NOMO-1 treated with DMSO at 0.1 percent for 48 hours (cell line): ENCODE measurements at regions not wholly inside any gene's neighbourhood (a gene's known extent, or its start where the extent isn't known, plus 50 kb on each side); places are given as distances from the start of the nearest gene placed in this dataset.

Experiments
- DNase-seq: peaks from one replicate; lab custom pipeline; 2025; ENCODE audit not compliant: unreplicated experiment; lab: John Stamatoyannopoulos, UW

DNA sequence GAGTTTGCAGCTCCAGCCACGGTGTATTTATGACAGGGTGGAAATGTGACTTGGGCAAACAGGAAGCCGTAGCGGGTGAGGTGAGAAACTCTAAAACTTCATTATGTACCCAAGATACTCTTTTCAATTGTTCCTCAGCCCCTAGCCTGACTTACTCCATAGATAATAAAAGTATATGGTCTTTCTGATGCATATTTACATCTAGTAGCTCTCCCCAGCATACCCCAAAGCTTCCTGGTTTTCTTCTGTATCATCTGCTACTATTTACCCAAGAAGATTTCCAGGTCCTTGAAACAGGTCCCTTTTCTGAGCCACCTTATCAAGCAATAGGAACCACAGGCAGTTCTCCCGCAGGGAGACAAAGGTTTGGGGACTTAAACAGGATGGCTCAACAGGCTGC is 201.5 kb upstream of the ESRRG start:
- no peak for DNase-seq

DNA sequence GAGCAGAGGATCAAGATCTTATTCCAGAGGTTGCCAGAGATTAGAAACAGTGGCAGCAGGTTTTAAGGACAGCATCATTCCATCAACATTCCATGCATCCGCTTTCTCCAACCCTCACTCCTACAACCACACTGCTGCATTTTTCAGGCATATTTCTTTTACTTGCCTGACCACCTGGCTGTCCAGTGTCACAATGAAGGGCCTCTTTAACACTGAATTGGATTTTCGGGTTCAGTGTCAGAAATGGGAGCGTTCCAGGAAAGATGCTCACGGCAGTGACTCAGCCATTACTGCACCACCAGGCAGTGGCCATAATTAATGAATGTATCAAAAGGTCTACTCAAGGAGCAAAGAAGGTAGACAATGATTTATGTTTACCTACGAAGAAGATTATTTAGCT is 200.4 kb upstream of the ESRRG start:
- DNase-seq = no peak

DNA sequence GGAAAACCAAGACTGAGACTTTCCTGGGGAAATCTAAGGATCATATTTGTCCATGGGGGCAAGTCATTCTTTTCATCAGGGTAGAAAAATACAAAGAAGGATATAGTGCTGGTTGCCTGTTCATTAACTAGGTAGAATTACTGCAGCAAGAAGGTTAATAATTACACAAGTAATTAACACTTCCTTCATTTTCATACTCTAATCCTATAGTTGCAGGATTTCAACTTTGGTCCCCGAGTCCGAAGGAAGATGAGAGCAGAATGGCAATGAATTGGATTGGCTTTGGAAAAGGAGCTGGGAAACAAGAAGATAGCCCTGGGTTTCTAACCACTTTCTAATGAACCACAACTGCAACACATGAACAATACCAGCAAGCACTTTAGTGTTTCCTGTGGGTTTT is 199.2 kb upstream of the ESRRG start:
- DNase-seq = no peak

DNA sequence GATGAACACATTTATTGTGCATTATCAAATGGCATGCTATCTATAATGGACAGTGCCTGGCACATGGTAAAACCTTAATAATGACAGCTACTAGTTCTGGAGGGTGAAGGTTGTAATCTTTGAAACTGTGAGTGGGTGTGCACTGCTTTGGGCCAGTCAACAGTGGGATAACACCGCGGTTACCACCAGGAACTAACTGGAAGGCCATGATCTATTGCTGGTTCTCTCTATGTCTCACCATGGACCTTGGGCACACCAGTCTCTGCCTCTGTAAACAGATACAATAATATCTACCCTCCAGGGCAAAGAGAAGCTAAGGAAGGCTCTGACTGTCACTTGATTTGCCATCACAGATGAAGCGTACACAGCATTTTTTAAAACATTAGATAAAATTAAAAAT is 198.6 kb upstream of the ESRRG start:
- DNase-seq = no peak

DNA sequence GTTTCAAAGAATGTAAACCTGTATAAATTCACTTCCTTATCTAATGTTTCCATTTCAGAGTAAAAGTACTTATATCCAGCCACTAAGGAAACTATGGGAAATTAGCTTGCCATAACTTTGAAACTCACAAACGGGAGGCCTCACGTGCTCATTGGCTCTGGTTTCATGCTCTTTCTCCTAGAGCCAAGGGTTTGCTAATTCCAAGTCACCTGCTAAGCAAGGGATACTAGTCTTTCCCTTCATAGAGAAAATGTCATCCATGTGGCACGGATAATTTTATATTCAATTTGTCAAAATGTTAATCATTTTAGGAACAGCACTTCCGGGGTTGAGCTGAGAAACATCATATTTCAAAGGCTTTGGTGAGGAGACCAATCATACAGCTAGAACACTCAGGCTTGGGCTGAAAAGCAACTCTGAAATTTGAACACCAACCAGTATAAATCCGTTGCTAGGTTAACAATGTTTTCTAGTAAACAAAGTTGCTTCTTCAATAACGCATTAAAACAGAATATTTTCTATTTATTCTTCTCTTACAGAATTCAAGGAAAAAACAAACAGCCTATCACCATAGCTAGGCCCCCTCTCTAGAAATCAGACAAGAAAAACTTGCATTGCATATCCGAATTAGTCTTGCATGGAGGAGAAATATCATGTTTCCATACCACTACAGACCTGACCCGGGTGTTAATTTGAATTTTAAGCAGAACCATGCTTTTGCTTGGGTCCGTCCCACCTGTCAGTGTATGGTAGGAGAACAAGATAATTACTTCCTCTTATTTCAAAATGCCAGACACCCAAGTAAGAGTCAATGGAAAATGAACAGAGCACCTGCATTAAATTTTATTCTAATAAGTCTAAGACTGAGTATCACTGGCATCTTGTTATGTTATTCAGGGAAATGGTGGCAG is 196.1 kb upstream of the ESRRG start:
- peak; percentile 1 for DNase-seq

DNA sequence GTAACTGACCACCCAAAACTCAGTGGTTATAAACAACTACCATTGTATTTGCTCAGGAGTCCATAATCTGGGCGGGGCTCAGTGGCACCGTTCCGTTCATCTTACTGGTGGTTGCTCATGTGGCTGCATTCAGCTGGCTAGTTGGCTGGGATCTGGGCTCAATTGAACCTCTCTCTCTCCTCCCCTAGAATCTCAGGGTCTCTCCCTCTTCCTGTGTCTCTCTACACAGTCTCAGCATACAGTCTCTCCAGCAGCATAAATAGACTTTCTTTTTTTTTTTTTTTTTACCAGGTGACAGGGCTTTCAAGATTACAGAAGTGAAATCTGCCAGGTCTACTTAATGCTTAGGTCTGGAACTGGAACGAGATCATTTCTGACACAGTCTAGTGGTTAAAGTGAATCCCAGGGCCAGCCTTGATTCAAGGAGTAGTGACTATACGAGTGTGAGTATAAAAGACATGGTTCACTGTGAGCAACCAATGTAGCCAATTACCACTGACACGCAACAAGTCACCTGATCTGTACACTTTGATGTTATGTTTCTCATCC is 193.7 kb upstream of the ESRRG start:
- no peak for DNase-seq

DNA sequence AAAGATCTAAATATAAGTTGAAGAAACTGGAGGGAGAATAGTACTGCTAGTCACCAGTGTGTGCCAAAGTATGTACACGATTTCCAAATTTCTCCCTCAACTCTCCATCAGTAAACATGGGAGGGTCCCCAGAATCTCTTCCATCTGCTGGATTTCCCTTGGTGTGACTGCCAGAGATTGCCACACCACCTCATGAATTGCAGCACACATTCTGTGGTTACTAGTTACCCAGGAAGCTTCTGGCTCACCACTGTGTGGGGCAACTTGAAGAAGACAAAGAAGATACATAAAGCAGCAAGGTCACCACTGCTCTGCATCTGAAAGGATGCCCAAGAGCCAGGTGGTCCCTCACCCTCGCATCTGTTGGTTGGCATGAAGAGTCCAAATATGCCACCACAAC is 191.7 kb upstream of the ESRRG start:
- no peak for DNase-seq

DNA sequence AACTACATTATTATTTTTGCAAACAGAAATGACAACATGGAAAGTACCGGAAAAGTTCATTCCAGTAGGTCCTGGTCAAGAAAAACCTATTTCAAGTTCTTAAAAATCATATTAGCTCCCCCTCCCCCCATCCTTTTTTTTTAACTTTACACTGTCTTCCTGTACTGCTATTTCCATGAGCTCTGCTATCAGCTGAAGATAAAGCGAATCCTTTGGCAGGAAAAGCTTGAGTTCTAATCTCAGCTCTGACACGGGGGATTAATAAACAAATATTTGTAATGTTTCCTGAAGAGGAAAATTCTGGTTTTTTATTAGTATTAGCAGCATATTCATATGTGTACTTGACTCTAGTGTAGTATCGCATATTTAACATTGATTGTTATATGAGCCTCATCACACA is 190.7 kb upstream of the ESRRG start:
- DNase-seq = no peak

DNA sequence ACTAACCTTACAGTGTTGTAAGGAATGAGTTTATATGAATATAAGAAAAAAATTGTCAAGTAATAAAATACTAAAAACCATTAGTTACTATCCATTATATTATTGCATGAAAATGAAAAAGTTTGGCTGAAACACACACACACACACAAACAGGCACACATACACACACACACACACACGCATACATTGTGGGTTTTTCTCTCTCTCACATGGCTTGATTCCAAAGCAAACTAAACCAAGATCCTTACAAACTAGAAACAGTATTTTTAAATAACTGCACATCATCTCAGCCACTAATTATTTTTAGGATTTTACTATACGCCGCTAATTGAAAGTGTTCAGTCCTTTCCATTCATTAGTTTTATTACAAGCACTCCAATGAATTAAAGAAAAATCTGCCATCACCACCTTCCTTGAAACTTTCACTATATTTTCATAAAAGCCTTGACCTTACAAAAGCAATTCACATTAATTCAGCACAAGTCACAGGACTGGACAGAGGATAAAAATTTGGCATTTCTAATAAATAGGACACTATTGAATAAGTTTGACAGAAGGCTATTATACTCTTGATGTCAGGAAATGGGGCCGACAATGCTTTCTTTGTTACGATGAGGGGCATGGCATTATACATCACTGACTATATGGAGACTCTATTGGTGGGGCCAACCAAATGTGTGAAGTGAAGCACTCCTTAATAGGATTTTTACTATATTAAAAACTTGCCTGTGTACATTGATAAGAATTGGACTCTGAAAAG is 187.0 kb upstream of the ESRRG start:
- no peak for DNase-seq

DNA sequence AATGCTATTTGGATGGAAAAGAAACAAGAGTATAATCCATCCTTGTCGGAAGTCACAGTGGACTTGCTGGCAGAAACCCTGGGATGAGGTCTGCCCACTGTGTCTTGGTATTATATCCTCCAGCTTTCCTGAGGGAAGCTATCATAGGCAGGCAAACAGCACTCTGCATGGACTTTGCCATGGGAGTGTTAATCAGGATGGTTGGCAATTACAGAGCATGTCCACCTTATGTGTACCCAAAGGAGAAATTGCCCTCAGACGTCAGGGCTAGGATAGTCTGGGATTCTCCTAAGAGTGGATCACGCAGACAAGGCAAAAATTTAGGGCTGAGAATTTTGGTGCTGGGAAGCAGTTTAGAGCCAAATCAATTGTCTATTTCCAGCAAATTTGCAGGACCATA is 184.9 kb upstream of the ESRRG start:
- DNase-seq = no peak

DNA sequence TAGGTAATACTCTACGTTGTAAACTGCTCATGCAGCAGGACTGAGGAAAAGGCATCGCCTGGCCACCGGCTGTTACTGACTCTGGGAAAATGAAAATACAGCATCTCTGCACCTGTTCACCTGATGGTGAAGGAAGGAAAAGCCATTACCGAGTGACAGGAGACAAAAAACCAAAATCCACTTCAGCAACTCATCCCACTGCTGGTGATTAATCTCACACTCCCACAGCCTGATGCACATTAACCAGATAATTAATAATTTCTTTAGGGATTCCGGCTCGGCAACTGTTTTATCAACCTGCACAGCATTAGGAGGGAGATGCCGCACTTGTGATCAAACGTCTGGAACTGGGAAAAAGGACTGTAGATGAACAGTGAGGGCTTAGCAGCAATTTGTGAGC is 183.9 kb upstream of the ESRRG start:
- DNase-seq = no peak

DNA sequence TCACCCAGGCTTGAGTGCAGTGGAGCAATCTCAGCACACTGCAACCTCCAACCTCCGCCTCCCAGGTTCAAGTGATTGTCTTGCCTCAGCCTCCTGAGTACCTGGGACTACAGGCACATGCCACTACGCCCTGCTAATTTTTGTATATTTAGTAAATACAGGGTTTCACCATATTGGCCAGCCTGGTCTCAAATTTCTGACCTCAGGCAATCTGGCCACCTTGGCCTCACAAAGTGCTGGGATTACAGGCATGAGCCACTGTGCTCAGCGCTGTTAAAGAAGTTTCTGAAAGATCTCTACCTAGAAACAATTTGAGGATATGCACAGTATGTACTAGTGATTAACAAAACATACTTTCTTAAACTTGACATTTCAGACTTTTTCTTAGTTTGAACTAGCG is 182.6 kb upstream of the ESRRG start:
- no peak for DNase-seq

DNA sequence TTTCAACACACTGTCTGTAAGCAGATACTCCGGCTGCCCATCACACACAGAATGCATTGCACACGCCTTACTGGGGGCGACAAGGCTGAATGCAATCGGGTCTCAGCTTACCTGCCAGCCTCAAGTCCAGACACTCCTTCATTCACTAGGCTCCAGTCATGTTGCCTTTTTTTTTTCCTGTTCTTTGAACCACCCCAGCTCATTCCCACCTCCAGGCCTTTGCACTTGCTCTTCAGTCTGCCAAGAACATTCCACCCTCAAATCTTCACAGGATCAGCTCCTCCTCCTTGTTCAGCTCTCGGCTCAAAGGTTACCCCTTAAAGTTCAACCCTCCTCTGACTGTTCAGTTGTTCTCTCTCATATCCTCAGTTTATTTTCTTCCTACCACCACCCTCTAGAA is 181.9 kb upstream of the ESRRG start:
- no peak for DNase-seq

DNA sequence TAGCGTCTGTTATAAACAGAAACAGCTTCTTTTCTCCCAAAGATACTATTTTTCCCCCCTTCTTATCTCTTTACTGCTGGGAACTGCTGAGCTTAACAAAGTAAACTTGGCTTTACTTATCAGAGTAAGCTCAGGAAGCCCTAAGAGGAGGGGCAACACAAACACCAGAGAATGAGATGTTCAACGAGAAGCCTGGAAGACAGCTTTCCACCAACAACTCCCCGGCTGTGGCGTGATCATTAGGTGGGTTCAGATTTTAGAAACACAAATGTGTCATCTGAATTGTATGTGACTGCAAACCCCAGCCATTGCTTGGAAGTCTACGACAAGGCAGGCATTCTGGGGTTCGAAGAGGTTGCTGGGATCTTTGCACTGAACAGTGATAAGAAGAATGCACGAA is 181.2 kb upstream of the ESRRG start:
- DNase-seq = no peak

DNA sequence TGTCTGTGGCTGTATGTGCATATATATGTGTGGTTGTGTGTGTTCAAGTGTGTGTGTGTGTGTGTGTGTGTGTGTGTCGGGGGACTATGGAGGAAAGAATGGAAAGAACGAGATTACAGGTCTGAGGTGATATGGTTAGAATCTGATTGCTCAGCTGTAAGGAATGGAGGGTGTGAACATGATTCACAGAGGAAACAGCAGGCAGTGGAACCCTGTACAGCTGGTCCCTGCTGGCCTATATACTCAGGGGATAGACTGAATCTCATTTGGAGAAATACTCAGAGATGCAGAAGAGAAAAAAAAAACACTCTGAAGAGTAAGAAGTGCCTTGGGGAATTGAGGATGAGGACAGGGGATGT is 180.1 kb upstream of the ESRRG start:
- DNase-seq = no peak

DNA sequence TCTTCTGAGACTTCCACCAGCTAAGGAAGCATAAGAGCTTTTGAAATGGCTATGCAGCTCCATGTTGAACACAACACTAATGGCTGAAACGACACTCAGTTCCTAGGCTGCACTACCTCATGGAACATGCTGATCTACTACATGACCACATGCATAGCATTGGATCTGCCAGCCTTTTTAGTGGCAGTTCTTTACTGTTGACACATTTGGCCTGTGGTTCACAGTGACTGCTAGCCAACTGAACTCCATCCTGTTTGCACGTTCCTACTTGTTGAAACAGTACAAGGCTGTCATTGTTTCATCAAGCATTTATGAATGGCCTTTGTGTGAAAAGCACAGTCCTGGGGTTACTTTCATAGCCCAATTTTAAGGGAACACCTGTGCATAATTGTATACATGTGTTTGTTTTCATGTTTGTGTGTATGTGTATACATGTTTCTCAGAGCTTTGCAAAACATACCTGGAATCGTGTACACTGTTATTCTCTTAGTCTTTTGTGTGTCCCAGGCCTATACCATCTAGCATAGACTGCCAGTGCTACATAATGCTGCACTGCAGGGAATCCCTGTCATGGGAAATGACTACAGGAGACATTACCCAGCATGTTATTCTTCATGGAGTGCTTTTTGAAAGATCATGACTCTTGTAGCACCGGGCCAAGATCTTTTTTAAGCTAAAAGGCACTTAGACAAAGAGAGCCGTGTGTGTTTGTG is 179.6 kb upstream of the ESRRG start:
- no peak for DNase-seq

DNA sequence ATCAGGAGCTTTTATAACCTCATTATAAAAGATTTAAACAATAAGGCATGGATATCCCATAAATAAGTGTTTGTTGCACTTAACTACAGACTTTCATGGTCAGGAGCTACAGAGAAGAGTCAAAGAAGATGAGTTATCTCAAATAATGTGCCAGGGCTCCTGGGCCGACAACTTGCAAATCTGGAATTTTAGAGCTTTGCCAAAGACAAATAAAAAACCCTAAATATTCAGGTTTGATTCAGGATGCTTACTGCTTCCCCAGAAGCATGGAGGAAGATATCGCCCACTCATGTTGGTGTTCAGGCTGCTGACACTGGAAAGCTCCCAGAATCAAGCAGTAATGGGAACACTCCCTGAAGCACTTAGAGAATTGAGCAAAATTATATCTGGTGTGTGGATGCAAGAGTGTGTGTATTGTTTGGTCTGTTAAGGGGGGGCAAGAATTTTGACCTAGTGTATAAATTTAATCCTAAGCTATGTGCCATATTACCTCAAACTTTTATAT is 176.9 kb upstream of the ESRRG start:
- DNase-seq = no peak

DNA sequence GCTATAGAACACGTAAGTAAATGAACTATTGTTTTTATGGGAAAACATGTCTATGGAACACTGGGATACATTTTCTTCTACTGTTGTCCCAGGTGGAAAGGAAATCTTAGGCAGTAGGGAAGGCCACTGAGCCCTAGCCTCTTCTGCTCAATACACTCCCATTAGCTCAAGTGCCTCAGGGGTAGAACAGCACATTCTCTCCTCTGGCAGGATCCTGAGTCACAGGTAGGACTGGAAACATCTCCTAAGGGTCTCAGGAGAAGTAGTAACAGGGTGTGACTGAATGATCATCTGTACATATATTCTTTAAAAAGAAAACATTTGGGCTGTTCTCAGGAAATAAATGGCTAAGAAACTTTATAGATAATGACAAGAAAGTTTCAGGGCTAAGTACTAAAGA is 175.6 kb upstream of the ESRRG start:
- no peak for DNase-seq

DNA sequence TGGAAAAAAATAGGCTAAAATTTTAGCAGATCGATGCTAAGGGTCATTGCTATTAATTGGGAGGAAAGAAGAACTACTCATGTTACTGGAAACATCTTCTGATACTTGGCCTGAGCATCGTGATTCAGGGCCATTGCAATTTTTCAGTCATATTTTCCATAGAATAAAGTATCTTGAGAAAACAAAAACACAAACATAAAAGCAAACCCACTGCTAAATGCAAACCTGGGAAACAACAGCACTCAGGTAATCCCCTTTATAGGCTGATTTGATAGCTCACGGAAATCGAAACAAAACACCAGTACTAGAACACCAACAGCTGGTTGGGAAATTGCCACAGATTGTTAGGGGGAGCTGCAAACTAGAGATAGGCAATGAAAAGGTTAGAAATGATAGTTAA is 172.9 kb upstream of the ESRRG start:
- DNase-seq = no peak

DNA sequence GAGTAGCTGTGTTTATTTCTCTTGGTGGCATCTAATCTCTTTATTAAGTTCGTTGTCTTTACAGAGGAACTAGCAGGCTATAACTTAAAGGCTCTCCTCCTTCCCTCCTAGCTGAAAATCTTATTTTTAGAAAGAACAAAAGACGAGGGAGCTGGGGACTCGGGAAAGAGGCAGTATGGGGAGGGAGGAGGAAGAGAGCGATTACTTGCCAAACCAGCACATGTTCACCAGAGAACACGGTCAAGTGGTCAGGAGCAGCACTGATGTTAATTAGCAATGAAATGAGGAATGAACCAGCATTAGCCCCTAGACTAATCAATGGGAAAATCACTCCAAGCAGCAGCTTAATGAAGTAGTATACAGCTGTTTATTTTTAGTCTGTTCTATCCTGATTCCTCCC is 171.3 kb upstream of the ESRRG start:
- DNase-seq = no peak

DNA sequence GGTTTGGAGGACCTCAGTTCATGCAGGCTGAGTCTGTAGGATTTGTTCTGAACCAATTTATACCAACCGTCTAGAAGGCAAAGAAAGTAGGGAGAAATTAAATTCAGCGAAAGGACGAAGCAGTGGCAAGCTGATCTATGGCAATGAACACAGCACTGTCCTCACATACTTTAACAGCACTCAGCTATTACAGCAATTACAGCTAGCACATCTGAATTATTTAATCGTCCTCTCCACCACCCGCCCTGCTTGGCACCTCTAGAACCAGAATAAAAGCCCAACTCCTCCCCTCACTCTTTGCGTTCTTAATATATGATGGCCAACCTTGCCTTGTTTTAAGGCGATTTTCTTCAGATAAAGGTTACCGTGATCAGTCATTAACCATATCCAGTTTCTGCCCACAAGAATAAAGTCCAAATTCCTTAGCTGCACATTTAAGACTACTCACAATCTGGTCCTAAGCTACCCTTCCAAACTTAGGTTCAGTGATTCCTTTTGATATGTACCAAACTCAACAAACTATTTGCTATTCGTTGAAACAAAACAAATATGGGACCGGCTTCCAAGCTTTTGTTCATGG is 169.4 kb upstream of the ESRRG start:
- DNase-seq = no peak
